ENCODE measurements at regions not wholly inside any gene's neighbourhood (a gene's known extent, or its start where the extent isn't known, plus 50 kb on each side); places are given as distances from the start of the nearest gene placed in this dataset.

- no peak overlapping the region for H2BK120ac ChIP-seq (ENCODE audit: insufficient read depth, low read length, poor library complexity)
- H2BK12ac ChIP-seq (ENCODE audit: low read length): no peak overlapping the region
- no peak overlapping the region for H2BK5ac ChIP-seq (ENCODE audit: low read depth, low read length, poor library complexity)
- no peak overlapping the region for H3K4ac ChIP-seq (ENCODE audit: low read depth, low read length)
- H3K79me1 ChIP-seq (ENCODE audit: low read length): no peaks in the 10 kb centered on the region
- no peaks in the 10 kb centered on the region for H3K36me3 ChIP-seq (ENCODE audit: control insufficient read depth in 1 of 2, insufficient read depth in 2 of 2, low read length in 2 of 2)
- no peak overlapping the region for H2AK5ac ChIP-seq (ENCODE audit: low read length)
- no peak overlapping the region for H3K9ac ChIP-seq (ENCODE audit: low read length)
- no peak overlapping the region for H4K12ac ChIP-seq (ENCODE audit: low read depth, low read length)
- H3K4me3 ChIP-seq (ENCODE audit: low read depth, low read length): no peak overlapping the region
- H3K27ac ChIP-seq (ENCODE audit: low read depth, low read length): no peak overlapping the region
- no peak overlapping the region for H4K91ac ChIP-seq (ENCODE audit: low read depth, low read length)
- H4K8ac ChIP-seq (ENCODE audit: low read depth, low read length): no peak overlapping the region
- H3K4me2 ChIP-seq (ENCODE audit: low read length): no peak overlapping the region
- H3K27me3 ChIP-seq (ENCODE audit: insufficient read depth, low read length): no peaks in the 10 kb centered on the region
- H3K9me3 ChIP-seq (ENCODE audit: insufficient read depth, low read depth, low read length): no peaks in the 10 kb centered on the region
- no peaks in the 10 kb centered on the region for H3K4me1 ChIP-seq (ENCODE audit: control insufficient read depth in 1 of 2, insufficient read depth in 2 of 2, low read length in 2 of 2)
- H3K14ac ChIP-seq (ENCODE audit: low read length): no peak overlapping the region
- H3K18ac ChIP-seq (ENCODE audit: low read length): no peak overlapping the region
- no peak overlapping the region for H3K23ac ChIP-seq (ENCODE audit: low read length)
- no peaks in the 10 kb centered on the region for H3K79me2 ChIP-seq (ENCODE audit: control insufficient read depth, insufficient read depth, low read length, poor library complexity)
- DNase-seq: no peak
- H2AFZ ChIP-seq (ENCODE audit: insufficient read depth, low read length, poor library complexity): no peak overlapping the region
- WGBS (ENCODE audit: extremely low coverage, insufficient coverage, insufficient read length): no CpG with 5 or more reads among the region's 3 CpGs
Measured at GRCh38 chr15:52893338-52893737, 103.2 kb upstream of the ONECUT1 start.

- no CpG with 5 or more reads among the region's 7 CpGs for WGBS (ENCODE audit: extremely low coverage, insufficient coverage, insufficient read length)
- H3K9ac ChIP-seq (ENCODE audit: low read length): peak overlapping the region; percentile 57
- peak overlapping the region; percentile 5 for H3K4me3 ChIP-seq (ENCODE audit: low read depth, low read length)
- no peak overlapping the region for H4K12ac ChIP-seq (ENCODE audit: low read depth, low read length)
- no peak overlapping the region for H3K18ac ChIP-seq (ENCODE audit: low read length)
- H3K4me2 ChIP-seq (ENCODE audit: low read length): no peak overlapping the region
- no peaks in the 10 kb centered on the region for H3K9me3 ChIP-seq (ENCODE audit: insufficient read depth, low read depth, low read length)
- DNase-seq: no peak
- H2AFZ ChIP-seq (ENCODE audit: insufficient read depth, low read length, poor library complexity): no peak overlapping the region
- no peaks in the 10 kb centered on the region for H3K79me2 ChIP-seq (ENCODE audit: control insufficient read depth, insufficient read depth, low read length, poor library complexity)
- no peak overlapping the region for H3K23ac ChIP-seq (ENCODE audit: low read length)
- H3K4ac ChIP-seq (ENCODE audit: low read depth, low read length): no peak overlapping the region
- H4K91ac ChIP-seq (ENCODE audit: low read depth, low read length): no peak overlapping the region
- H3K27me3 ChIP-seq (ENCODE audit: insufficient read depth, low read length): no peaks in the 10 kb centered on the region
- no peaks in the 10 kb centered on the region for H3K4me1 ChIP-seq (ENCODE audit: control insufficient read depth in 1 of 2, insufficient read depth in 2 of 2, low read length in 2 of 2)
- H2BK12ac ChIP-seq (ENCODE audit: low read length): no peak overlapping the region
- no peak overlapping the region for H2BK5ac ChIP-seq (ENCODE audit: low read depth, low read length, poor library complexity)
- H2AK5ac ChIP-seq (ENCODE audit: low read length): no peak overlapping the region
- H3K79me1 ChIP-seq (ENCODE audit: low read length): no peaks in the 10 kb centered on the region
- H3K14ac ChIP-seq (ENCODE audit: low read length): no peak overlapping the region
- H3K27ac ChIP-seq (ENCODE audit: low read depth, low read length): no peak overlapping the region
- no peak overlapping the region for H4K8ac ChIP-seq (ENCODE audit: low read depth, low read length)
- no peaks in the 10 kb centered on the region for H3K36me3 ChIP-seq (ENCODE audit: control insufficient read depth in 1 of 2, insufficient read depth in 2 of 2, low read length in 2 of 2)
- no peak overlapping the region for H2BK120ac ChIP-seq (ENCODE audit: insufficient read depth, low read length, poor library complexity)
Measured at GRCh38 chr15:52879904-52880303, 89.8 kb upstream of the ONECUT1 start.

- Histone ChIP-seq H3K4me3 (ENCODE audit: low read depth, low read length) (no peak overlapping the region), H3K27ac (ENCODE audit: low read depth, low read length) (no peak overlapping the region), H2AK5ac (ENCODE audit: low read length) (no peak overlapping the region)
Measured at GRCh38 chr15:52879145-52879544, 89.0 kb upstream of the ONECUT1 start.

GRCh38 chr15:52876991-52877663 is 87.0 kb upstream of the ONECUT1 start:
- Histone ChIP-seq H2BK120ac (ENCODE audit: insufficient read depth, low read length, poor library complexity) (no peak overlapping the region), H3K27ac (ENCODE audit: low read depth, low read length) (no peak overlapping the region), H3K9me3 (ENCODE audit: insufficient read depth, low read depth, low read length) (peaks cover 1% of the 10 kb centered on the region), H3K18ac (ENCODE audit: low read length) (no peak overlapping the region), H3K9ac (ENCODE audit: low read length) (no peak overlapping the region), H3K4ac (ENCODE audit: low read depth, low read length) (no peak overlapping the region), H2BK12ac (ENCODE audit: low read length) (no peak overlapping the region), H3K79me1 (ENCODE audit: low read length) (no peaks in the 10 kb centered on the region), H2AK5ac (ENCODE audit: low read length) (no peak overlapping the region), H3K4me3 (ENCODE audit: low read depth, low read length) (no peak overlapping the region), H3K4me2 (ENCODE audit: low read length) (no peak overlapping the region), H3K36me3 (ENCODE audit: control insufficient read depth in 1 of 2, insufficient read depth in 2 of 2, low read length in 2 of 2) (no peaks in the 10 kb centered on the region), H3K79me2 (ENCODE audit: control insufficient read depth, insufficient read depth, low read length, poor library complexity) (no peaks in the 10 kb centered on the region), H3K14ac (ENCODE audit: low read length) (no peak overlapping the region), H4K12ac (ENCODE audit: low read depth, low read length) (no peak overlapping the region), H2BK5ac (ENCODE audit: low read depth, low read length, poor library complexity) (no peak overlapping the region), H3K23ac (ENCODE audit: low read length) (no peak overlapping the region), H3K4me1 (ENCODE audit: control insufficient read depth in 1 of 2, insufficient read depth in 2 of 2, low read length in 2 of 2) (no peaks in the 10 kb centered on the region), H3K27me3 (ENCODE audit: insufficient read depth, low read length) (no peaks in the 10 kb centered on the region), H2AFZ (ENCODE audit: insufficient read depth, low read length, poor library complexity) (no peak overlapping the region), H4K91ac (ENCODE audit: low read depth, low read length) (no peak overlapping the region), H4K8ac (ENCODE audit: low read depth, low read length) (no peak overlapping the region)
- DNase-seq: peak in 1 of 2 donors; percentile 13
- WGBS (ENCODE audit: extremely low coverage, insufficient coverage, insufficient read length): 100% methylated on average over 1 of the region's 5 CpGs

More at GRCh38 chr15:52879145-52879544, 89.0 kb upstream of the ONECUT1 start:
- Histone ChIP-seq H4K91ac (ENCODE audit: low read depth, low read length) (no peak overlapping the region), H3K36me3 (ENCODE audit: control insufficient read depth in 1 of 2, insufficient read depth in 2 of 2, low read length in 2 of 2) (no peaks in the 10 kb centered on the region), H2BK5ac (ENCODE audit: low read depth, low read length, poor library complexity) (no peak overlapping the region), H3K4ac (ENCODE audit: low read depth, low read length) (no peak overlapping the region), H3K4me1 (ENCODE audit: control insufficient read depth in 1 of 2, insufficient read depth in 2 of 2, low read length in 2 of 2) (no peaks in the 10 kb centered on the region), H3K18ac (ENCODE audit: low read length) (no peak overlapping the region), H4K8ac (ENCODE audit: low read depth, low read length) (no peak overlapping the region), H3K23ac (ENCODE audit: low read length) (no peak overlapping the region), H3K79me1 (ENCODE audit: low read length) (no peaks in the 10 kb centered on the region), H2BK12ac (ENCODE audit: low read length) (no peak overlapping the region), H3K27me3 (ENCODE audit: insufficient read depth, low read length) (no peaks in the 10 kb centered on the region), H2BK120ac (ENCODE audit: insufficient read depth, low read length, poor library complexity) (no peak overlapping the region), H4K12ac (ENCODE audit: low read depth, low read length) (no peak overlapping the region), H3K14ac (ENCODE audit: low read length) (no peak overlapping the region), H3K9ac (ENCODE audit: low read length) (no peak overlapping the region), H3K79me2 (ENCODE audit: control insufficient read depth, insufficient read depth, low read length, poor library complexity) (no peaks in the 10 kb centered on the region), H2AFZ (ENCODE audit: insufficient read depth, low read length, poor library complexity) (no peak overlapping the region), H3K4me2 (ENCODE audit: low read length) (no peak overlapping the region), H3K9me3 (ENCODE audit: insufficient read depth, low read depth, low read length) (no peaks in the 10 kb centered on the region)
- no CpG with 5 or more reads among the region's 4 CpGs for WGBS (ENCODE audit: extremely low coverage, insufficient coverage, insufficient read length)
- no peak for DNase-seq
